ENCODE measurements at regions not wholly inside any gene's neighbourhood (a gene's known extent, or its start where the extent isn't known, plus 50 kb on each side); places are given as distances from the start of the nearest gene placed in this dataset.
"Not testable (repeated sequence)": the region's sequence is repeated elsewhere in the genome, so short reads cannot be mapped to it uniquely, and the experiment has no call there.

DNA sequence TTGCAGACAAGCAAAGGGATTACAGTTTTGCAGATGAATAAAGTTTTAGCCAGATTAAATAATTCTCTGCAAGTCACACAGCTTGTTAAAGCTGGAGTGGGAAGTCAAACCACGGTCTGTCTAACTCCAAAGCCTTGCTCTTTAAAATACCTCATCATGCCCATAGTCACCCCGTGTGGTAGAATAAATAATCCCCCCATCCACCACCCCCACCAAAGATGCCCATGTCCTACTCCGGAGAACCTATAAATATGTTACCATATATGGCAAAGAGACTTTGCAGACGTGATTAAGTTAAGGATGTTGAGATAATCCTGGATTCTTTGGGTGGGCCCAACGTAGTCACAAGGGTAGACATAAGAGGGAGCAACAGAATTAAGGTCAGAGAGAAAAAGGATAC lies 118.7 kb downstream of the BEND2 start:
- H3K9me3 ChIP-seq (replicated peaks; ENCODE audit: control insufficient read depth, low read depth, low read length), result no peaks in the 10 kb centered on the region
- peaks cover 19% of the 10 kb centered on the region for H3K27me3 ChIP-seq (ENCODE audit: control insufficient read depth, insufficient read depth, low read length)
- no peaks in the 10 kb centered on the region for H3K36me3 ChIP-seq (ENCODE audit: control insufficient read depth, insufficient read depth, low read length)
- H3K27ac ChIP-seq (ENCODE audit: low read length), result no peak overlapping the region
- H3K4me3 ChIP-seq (ENCODE audit: low read length), result no peak overlapping the region
- no peaks in the 10 kb centered on the region for H3K4me1 ChIP-seq (ENCODE audit: control insufficient read depth, insufficient read depth, low read length)
- 63% methylated on average over 3 of the region's 5 CpGs for WGBS (ENCODE audit: insufficient coverage)
- no peak for DNase-seq

DNA sequence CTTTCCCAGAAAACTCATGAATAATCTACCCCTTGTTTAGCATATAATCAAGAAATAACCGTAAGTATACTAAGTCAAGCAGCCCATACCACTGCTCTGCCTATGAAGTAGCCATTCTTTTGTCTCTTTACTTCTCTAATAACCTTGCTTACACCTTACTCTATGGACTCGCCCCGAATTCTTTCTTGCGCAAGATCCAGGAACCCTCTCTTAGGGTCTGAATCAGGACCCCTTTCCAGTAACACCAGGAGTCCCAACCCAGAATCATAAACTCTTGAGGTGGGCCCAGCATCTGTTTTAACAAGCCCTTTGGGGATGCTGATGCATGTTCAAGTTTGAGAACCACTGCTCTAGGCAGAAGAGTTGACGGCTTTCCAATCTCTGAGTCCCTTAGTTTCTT lies 119.6 kb downstream of the BEND2 start:
- Histone ChIP-seq H3K27ac (ENCODE audit: low read length) (no peak overlapping the region), H3K4me1 (ENCODE audit: control insufficient read depth, insufficient read depth, low read length) (no peaks in the 10 kb centered on the region), H3K27me3 (ENCODE audit: control insufficient read depth, insufficient read depth, low read length) (peaks cover 25% of the 10 kb centered on the region), H3K36me3 (ENCODE audit: control insufficient read depth, insufficient read depth, low read length) (no peaks in the 10 kb centered on the region), H3K4me3 (ENCODE audit: low read length) (no peak overlapping the region), H3K9me3 (replicated peaks; ENCODE audit: control insufficient read depth, low read depth, low read length) (no peaks in the 10 kb centered on the region)
- DNase-seq, result no peak
- WGBS (ENCODE audit: insufficient coverage), result 71% methylated on average over 5 of the region's 5 CpGs

DNA sequence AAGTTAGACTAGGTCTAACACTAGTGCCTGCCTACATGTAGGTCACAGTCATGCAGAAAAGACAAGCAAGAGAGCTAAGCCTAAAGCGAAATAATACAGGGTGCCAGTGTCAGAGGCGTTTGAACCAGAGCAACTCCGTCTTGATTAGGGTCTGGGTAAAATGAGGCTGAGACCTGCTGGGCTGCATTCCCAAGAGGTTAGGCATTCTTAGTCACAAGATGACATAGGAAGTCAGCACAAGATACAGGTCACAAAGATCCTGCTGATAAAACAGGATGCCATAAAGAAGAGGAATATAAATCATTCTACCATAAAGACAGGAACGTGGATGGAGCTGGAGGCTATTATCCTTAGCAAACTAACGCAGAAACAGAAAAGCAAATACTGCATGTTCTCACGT lies 120.9 kb downstream of the BEND2 start:
- 45% methylated on average over 4 of the region's 6 CpGs for WGBS (ENCODE audit: insufficient coverage)
- H3K36me3 ChIP-seq (ENCODE audit: control insufficient read depth, insufficient read depth, low read length), result no peaks in the 10 kb centered on the region
- H3K27ac ChIP-seq (ENCODE audit: low read length), result no peak overlapping the region
- H3K4me1 ChIP-seq (ENCODE audit: control insufficient read depth, insufficient read depth, low read length), result no peaks in the 10 kb centered on the region
- H3K27me3 ChIP-seq (ENCODE audit: control insufficient read depth, insufficient read depth, low read length), result peaks cover 28% of the 10 kb centered on the region
- no peak for DNase-seq
- no peaks in the 10 kb centered on the region for H3K9me3 ChIP-seq (replicated peaks; ENCODE audit: control insufficient read depth, low read depth, low read length)
- no peak overlapping the region for H3K4me3 ChIP-seq (ENCODE audit: low read length)

DNA sequence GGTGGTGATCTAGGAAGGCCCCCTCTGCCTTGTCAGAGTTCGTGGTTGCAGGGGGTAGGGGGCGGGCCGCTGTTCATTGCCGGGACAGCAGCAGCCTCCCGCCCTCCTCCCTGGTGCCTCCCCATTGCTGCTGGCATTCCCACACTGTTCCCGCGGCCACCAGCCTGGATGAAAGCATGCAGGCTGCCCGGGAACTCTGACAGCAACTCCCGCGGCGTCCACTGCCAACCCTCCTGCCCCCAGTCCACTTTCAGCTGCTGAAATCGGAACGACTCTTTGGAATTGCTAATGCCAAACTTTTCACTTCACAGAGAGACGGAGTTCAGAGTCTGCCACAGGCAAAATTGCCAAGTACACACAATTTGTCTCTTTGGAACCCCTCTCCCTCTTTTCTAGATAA lies 121.9 kb downstream of the BEND2 start:
- Histone ChIP-seq H3K9me3 (replicated peaks; ENCODE audit: control insufficient read depth, low read depth, low read length) (no peaks in the 10 kb centered on the region), H3K4me3 (ENCODE audit: low read length) (no peak overlapping the region), H3K36me3 (ENCODE audit: control insufficient read depth, insufficient read depth, low read length) (no peaks in the 10 kb centered on the region), H3K4me1 (ENCODE audit: control insufficient read depth, insufficient read depth, low read length) (no peaks in the 10 kb centered on the region), H3K27ac (ENCODE audit: low read length) (no peak overlapping the region), H3K27me3 (ENCODE audit: control insufficient read depth, insufficient read depth, low read length) (peaks cover 28% of the 10 kb centered on the region)
- DNase-seq, result peak; percentile 1
- 18% methylated on average over 9 of the region's 14 CpGs for WGBS (ENCODE audit: insufficient coverage)

DNA sequence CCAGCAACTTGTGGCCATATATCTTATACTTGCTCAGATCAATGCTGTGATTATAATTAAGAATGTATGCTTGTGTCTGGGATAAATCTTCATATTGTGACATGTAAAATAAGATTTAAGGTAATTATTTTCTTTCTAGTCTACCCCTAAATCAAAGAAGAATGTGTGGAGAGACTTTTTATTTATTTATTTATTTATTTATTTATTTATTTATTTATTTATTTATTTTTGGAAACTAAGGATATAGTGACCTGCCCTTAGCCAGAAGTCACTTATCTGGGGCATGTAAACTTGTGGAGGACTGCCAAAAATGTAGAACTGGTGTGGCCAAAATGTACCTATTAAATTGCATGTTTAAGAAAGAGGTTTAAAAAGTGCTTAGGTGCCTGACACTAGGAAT lies 144.3 kb downstream of the BEND2 start:
- H3K4me1 ChIP-seq (ENCODE audit: control insufficient read depth, insufficient read depth, low read length), result no peaks in the 10 kb centered on the region
- DNase-seq, result no peak
- no peak overlapping the region for H3K27ac ChIP-seq (ENCODE audit: low read length)
- H3K27me3 ChIP-seq (ENCODE audit: control insufficient read depth, insufficient read depth, low read length), result peaks cover 19% of the 10 kb centered on the region
- H3K4me3 ChIP-seq (ENCODE audit: low read length), result no peak overlapping the region
- H3K9me3 ChIP-seq (replicated peaks; ENCODE audit: control insufficient read depth, low read depth, low read length), result no peaks in the 10 kb centered on the region
- no peaks in the 10 kb centered on the region for H3K36me3 ChIP-seq (ENCODE audit: control insufficient read depth, insufficient read depth, low read length)

DNA sequence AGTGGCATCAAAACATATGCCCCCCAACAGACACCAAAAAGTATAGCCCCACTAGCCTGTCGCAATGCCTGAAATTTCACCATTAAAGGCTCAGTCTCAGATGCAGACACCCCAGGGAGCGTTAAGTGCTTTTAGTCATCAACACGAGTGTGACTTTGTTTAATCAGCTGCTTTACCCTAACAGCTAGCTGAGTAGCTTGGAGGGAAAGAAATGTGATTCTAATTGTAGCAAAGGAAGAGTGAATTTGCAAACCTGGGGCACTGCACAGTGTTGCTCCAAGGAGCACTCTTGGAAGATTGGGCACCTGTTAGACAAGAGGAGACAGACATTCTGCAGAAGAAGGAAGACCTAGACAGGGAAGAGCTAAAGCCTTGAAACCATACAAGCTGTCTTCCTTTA lies 145.1 kb downstream of the BEND2 start:
- no peak for DNase-seq
- no peaks in the 10 kb centered on the region for H3K36me3 ChIP-seq (ENCODE audit: control insufficient read depth, insufficient read depth, low read length)
- H3K27ac ChIP-seq (ENCODE audit: low read length), result no peak overlapping the region
- H3K27me3 ChIP-seq (ENCODE audit: control insufficient read depth, insufficient read depth, low read length), result peaks cover 19% of the 10 kb centered on the region
- 0% methylated on average over 1 of the region's 3 CpGs for whole genome bisulfite sequencing (ENCODE audit: insufficient coverage)
- H3K4me3 ChIP-seq (ENCODE audit: low read length), result no peak overlapping the region
- no peaks in the 10 kb centered on the region for H3K9me3 ChIP-seq (replicated peaks; ENCODE audit: control insufficient read depth, low read depth, low read length)
- no peaks in the 10 kb centered on the region for H3K4me1 ChIP-seq (ENCODE audit: control insufficient read depth, insufficient read depth, low read length)

DNA sequence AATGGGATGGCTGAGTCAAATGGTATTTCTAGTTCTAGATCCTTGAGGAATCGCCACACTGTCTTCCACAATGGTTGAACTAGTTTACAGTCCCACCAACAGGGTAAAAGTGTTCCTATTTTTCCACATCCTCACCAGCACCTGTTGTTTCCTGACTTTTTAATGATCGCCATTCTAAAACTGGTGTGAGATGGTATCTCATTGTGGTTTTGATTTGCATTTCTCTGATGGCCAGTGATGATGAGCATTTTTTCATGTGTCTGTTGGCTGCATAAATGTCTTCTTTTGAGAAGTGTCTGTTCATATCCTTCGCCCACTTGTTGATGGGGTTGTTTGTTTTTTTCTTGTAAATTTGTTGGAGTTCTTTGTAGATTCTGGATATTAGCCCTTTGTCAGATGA lies 152.6 kb downstream of the BEND2 start:
- H3K9me3 ChIP-seq (replicated peaks; ENCODE audit: control insufficient read depth, low read depth, low read length); DNase-seq; H3K27ac ChIP-seq (ENCODE audit: low read length); H3K36me3 ChIP-seq (ENCODE audit: control insufficient read depth, insufficient read depth, low read length); H3K4me1 ChIP-seq (ENCODE audit: control insufficient read depth, insufficient read depth, low read length); H3K27me3 ChIP-seq (ENCODE audit: control insufficient read depth, insufficient read depth, low read length); H3K4me3 ChIP-seq (ENCODE audit: low read length): not testable (repeated sequence)
- no CpG with 5 or more reads among the region's 3 CpGs for WGBS (ENCODE audit: insufficient coverage)

DNA sequence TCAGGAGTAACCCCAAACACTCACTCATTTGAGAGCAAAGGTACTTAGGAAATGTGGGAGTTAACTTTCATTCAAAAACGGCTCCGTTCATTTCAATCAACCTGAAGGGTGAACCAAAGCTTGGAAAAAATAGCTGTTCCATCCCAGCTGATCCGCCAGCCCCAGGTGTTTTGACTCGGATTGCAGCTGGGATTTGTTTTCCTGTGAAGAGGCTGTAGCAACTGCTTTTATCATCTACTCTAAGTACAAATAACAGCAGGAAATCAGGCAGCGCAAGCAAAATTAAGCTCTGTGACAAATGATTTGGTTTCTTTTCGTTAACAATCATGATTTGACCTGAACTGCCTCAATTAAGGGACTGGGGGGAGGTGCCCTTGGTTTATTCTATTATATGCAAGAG lies 154.7 kb downstream of the BEND2 start:
- Histone ChIP-seq H3K27ac (ENCODE audit: low read length) (no peak overlapping the region), H3K4me1 (ENCODE audit: control insufficient read depth, insufficient read depth, low read length) (no peaks in the 10 kb centered on the region), H3K27me3 (ENCODE audit: control insufficient read depth, insufficient read depth, low read length) (peaks cover 7% of the 10 kb centered on the region), H3K4me3 (ENCODE audit: low read length) (no peak overlapping the region), H3K36me3 (ENCODE audit: control insufficient read depth, insufficient read depth, low read length) (no peaks in the 10 kb centered on the region), H3K9me3 (replicated peaks; ENCODE audit: control insufficient read depth, low read depth, low read length) (no peaks in the 10 kb centered on the region)
- DNase-seq, result no peak
- 17% methylated on average over 1 of the region's 6 CpGs for WGBS (ENCODE audit: insufficient coverage)

DNA sequence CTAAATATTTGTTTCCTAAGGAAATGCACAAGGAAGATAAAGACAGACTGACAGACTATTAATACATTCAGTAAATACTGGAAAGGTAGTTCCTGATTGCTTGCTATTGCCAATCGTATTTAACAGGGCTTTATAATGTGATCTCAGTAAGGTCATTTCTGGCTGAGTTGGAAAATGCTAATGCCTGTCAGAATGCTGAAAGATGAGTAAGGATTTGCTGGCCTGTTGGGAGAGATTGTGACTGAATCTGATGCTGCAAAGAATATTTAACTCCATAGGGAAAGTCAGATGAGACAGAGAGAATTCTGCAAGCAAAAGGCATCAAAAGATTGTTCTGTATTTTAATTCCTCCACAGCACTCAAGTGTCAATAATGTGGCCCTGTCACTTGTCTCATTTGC lies 169.0 kb downstream of the BEND2 start:
- DNase-seq, result no peak
- no peak overlapping the region for H3K27ac ChIP-seq (ENCODE audit: low read length)
- peaks cover 10% of the 10 kb centered on the region for H3K27me3 ChIP-seq (ENCODE audit: control insufficient read depth, insufficient read depth, low read length)
- WGBS (ENCODE audit: insufficient coverage), result no CpG with 5 or more reads among the region's 1 CpG
- H3K9me3 ChIP-seq (replicated peaks; ENCODE audit: control insufficient read depth, low read depth, low read length), result no peaks in the 10 kb centered on the region
- H3K4me3 ChIP-seq (ENCODE audit: low read length), result no peak overlapping the region
- H3K36me3 ChIP-seq (ENCODE audit: control insufficient read depth, insufficient read depth, low read length), result no peaks in the 10 kb centered on the region
- H3K4me1 ChIP-seq (ENCODE audit: control insufficient read depth, insufficient read depth, low read length), result no peaks in the 10 kb centered on the region

DNA sequence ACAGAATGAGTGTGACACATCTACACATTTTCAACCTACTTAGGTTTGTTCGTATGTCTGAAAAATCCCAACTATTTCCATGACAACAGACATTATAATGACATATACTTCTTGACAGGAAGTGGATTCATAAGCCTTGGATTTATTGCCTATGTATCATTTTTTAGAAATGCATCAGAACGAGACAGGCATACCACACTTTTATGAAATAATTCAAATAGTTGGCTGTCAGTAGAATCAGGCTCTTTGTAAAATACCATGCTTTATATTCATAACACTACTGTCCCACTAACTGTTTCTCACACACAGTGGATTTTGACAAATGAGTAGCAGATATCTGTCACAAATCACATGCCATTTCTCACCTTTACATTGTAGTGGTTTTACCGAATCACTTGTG lies 173.2 kb downstream of the BEND2 start:
- peaks cover 12% of the 10 kb centered on the region for H3K27me3 ChIP-seq (ENCODE audit: control insufficient read depth, insufficient read depth, low read length)
- H3K27ac ChIP-seq (ENCODE audit: low read length), result no peak overlapping the region
- no peaks in the 10 kb centered on the region for H3K9me3 ChIP-seq (replicated peaks; ENCODE audit: control insufficient read depth, low read depth, low read length)
- H3K36me3 ChIP-seq (ENCODE audit: control insufficient read depth, insufficient read depth, low read length), result no peaks in the 10 kb centered on the region
- DNase-seq, result no peak
- no CpG with 5 or more reads among the region's 3 CpGs for WGBS (ENCODE audit: insufficient coverage)
- H3K4me1 ChIP-seq (ENCODE audit: control insufficient read depth, insufficient read depth, low read length), result no peaks in the 10 kb centered on the region
- H3K4me3 ChIP-seq (ENCODE audit: low read length), result no peak overlapping the region

DNA sequence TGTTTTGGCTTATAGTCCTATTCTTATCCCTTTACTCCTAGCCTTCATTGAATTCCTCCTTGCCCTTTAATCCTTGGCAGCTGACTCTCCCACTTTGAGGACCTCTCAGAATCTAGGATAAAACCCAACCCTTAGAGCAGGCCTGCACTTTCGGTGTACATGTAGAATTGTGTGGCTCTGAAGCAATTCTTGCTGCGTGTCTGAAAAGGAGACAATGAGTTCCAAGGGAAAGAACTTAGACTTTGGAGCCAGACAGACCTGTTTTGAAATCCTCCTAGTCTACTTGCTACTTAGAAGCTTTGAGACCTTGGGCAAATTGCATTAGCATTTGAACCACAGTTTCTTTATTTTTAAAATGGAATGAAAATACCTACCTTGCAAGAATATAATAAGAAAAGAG lies 175.2 kb downstream of the BEND2 start:
- Histone ChIP-seq H3K9me3 (replicated peaks; ENCODE audit: control insufficient read depth, low read depth, low read length) (no peaks in the 10 kb centered on the region), H3K27ac (ENCODE audit: low read length) (no peak overlapping the region), H3K27me3 (ENCODE audit: control insufficient read depth, insufficient read depth, low read length) (peaks cover 12% of the 10 kb centered on the region), H3K4me3 (ENCODE audit: low read length) (no peak overlapping the region), H3K4me1 (ENCODE audit: control insufficient read depth, insufficient read depth, low read length) (no peaks in the 10 kb centered on the region), H3K36me3 (ENCODE audit: control insufficient read depth, insufficient read depth, low read length) (no peaks in the 10 kb centered on the region)
- DNase-seq, result no peak
- no CpG with 5 or more reads among the region's 2 CpGs for WGBS (ENCODE audit: insufficient coverage)
